Esophagus squamous epithelium (tissue), 5 donors: ENCODE measurements at regions not wholly inside any gene's neighbourhood (a gene's known extent, or its start where the extent isn't known, plus 50 kb on each side); places are given as distances from the start of the nearest gene placed in this dataset.

Experiments used
- DNase-seq: peaks from one replicate; lab custom pipeline; 2025; lab: John Stamatoyannopoulos, UW
- H3K27ac ChIP-seq, 4 donors: fragments of 200-600 bp; sonication (generic); one replicate each; pipeline ENCODE4 v1.5.1; 2016 to 2019; ENCODE audit warnings: mild to moderate bottlenecking in 1 of 4
- H3K27me3 ChIP-seq, 4 donors: fragments of 200-600 bp; sonication (generic); 1 replicate in 3 of 4; 2 replicates in 1 of 4; pipeline versions ENCODE4 v1.5.1 to v1.6.0; 2017 to 2021; ENCODE audit warnings: antibody characterized with exemption in 1 of 4
- H3K36me3 ChIP-seq, 3 donors: fragments of 200-600 bp; sonication (generic); one replicate each; pipeline ENCODE4 v1.5.1; 2016 to 2019
- H3K4me1 ChIP-seq, 3 donors: fragments of 200-600 bp; sonication (generic); one replicate each; pipeline ENCODE4 v1.5.1; 2017 to 2019
- H3K4me3 ChIP-seq, 4 donors: fragments of 200-600 bp; sonication (generic); 1 replicate in 3 of 4; 2 replicates in 1 of 4; pipeline ENCODE4 v1.5.1; 2016 to 2019; ENCODE audit warnings: mild to moderate bottlenecking in 2 of 4, moderate library complexity in 1 of 4
- H3K9me3 ChIP-seq, 3 donors: fragments of 200-600 bp; sonication (generic); one replicate each; pipeline ENCODE4 v1.5.1; 2016 to 2019
- CTCF ChIP-seq, 6 experiments: fragments of 450-650 bp in 4 of 6; fragments of 200-600 bp in 2 of 6; sonication (generic) in 2 of 6; IDR thresholded peaks; one replicate each; pipeline ENCODE4 v1.5.1; 2016 to 2019; ENCODE audit warnings: antibody characterized with exemption in 6 of 6, mild to moderate bottlenecking in 4 of 6, moderate library complexity in 4 of 6
- POLR2A ChIP-seq, 4 donors: fragments of 450-650 bp; IDR thresholded peaks; one replicate each; pipeline ENCODE4 v1.6.1; 2017; ENCODE audit warnings: antibody characterized with exemption in 4 of 4, mild to moderate bottlenecking in 4 of 4, moderate library complexity in 3 of 4
- WGBS, 2 donors: methylation state at CpG; one replicate each; pipeline ENCODE4 v1.1.5; 2018; 5-methylcytosine and 5-hydroxymethylcytosine counted together
- intact Hi-C: fragments of 100-400 bp; cut with DNase I; formaldehyde crosslinking; loops from one replicate; pipeline ENCODE4 v1.15.0; 2022
- donor health status: DM: yes; HTN: yes; CAD: no.

GRCh38 chr2:103638978-103639377, 877.1 kb downstream of the TMEM182 start:
- no peak overlapping the region for H3K27ac ChIP-seq
- no peak for TF ChIP-seq CTCF (IDR thresholded peaks at IDR 0.05)
- TF ChIP-seq POLR2A (IDR thresholded peaks at IDR 0.05): no peak
- DNase-seq: no peak
- H3K4me1 ChIP-seq: no peaks in the 10 kb centered on the region
- no peaks in the 10 kb centered on the region for H3K27me3 ChIP-seq
- no peaks in the 10 kb centered on the region for H3K9me3 ChIP-seq
- no peaks in the 10 kb centered on the region for H3K36me3 ChIP-seq
- WGBS, 2 donors: 10 to 12% methylated on average over 2 of the region's 2 CpGs
- intact Hi-C loops: no loop called here
- H3K4me3 ChIP-seq: no peak overlapping the region

GRCh38 chr2:103656558-103656957, 894.7 kb downstream of the TMEM182 start:
- intact Hi-C loops: no loop called here

DNA sequence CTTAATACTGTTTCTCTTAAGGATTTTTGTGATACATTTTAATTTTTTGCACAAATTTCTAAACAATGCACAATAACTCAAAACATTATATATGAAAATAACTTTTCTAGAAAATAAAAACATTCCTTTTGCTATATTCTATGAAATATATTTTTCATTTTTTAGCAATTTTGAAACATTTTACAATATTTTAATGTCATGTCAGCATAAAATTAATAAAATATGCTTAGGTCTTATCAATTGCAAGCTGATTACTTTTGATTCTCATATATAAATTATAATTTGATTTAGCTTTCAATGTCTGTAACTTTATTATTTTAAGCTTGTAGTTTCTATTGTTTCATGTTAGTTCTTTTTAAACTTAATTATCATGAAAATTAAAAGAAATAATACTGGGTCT, 898.7 kb downstream of the TMEM182 start:
- TF ChIP-seq POLR2A (IDR thresholded peaks at IDR 0.05): no peak
- no peak for TF ChIP-seq CTCF (IDR thresholded peaks at IDR 0.05)
- Histone ChIP-seq H3K9me3 (no peaks in the 10 kb centered on the region), H3K4me3 (no peak overlapping the region), H3K36me3 (no peaks in the 10 kb centered on the region), H3K27me3 (no peaks in the 10 kb centered on the region), H3K4me1 (no peaks in the 10 kb centered on the region), H3K27ac (no peak overlapping the region)
- intact Hi-C loops: no loop called here
- DNase-seq: no peak

More at GRCh38 chr2:103656558-103656957, 894.7 kb downstream of the TMEM182 start:
- H3K9me3 ChIP-seq: no peaks in the 10 kb centered on the region
- TF ChIP-seq CTCF (IDR thresholded peaks at IDR 0.05) (no peak), POLR2A (IDR thresholded peaks at IDR 0.05) (no peak)
- no peaks in the 10 kb centered on the region for H3K36me3 ChIP-seq
- no peaks in the 10 kb centered on the region for H3K27me3 ChIP-seq
- H3K4me3 ChIP-seq: no peak overlapping the region
- no peaks in the 10 kb centered on the region for H3K4me1 ChIP-seq
- WGBS, 2 donors: 63 to 69% methylated on average over 3 of the region's 3 CpGs
- DNase-seq: no peak
- H3K27ac ChIP-seq: no peak overlapping the region

DNA sequence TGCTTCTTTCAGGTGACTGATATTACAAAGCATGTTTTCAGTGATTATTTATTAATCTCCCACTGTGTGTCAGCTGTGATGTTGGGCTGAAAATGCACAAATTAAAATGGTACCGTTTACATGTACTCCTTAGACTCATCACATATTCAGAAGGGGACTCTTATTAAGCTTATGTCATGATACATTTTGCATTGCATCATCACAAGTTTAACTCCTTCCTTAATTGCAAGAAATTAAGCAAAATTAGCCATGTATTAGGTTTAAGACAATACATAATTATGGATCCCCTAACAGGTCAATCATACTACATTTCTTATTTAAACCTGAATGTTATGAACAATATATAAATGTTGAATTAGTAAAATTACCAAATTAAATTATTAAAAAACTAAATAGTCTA, 899.1 kb downstream of the TMEM182 start:
- WGBS, 2 donors: 48 to 83% methylated on average over 1 of the region's 1 CpG
- no peak overlapping the region for H3K4me3 ChIP-seq
- no peaks in the 10 kb centered on the region for H3K9me3 ChIP-seq
- H3K27ac ChIP-seq: no peak overlapping the region
- H3K27me3 ChIP-seq: no peaks in the 10 kb centered on the region
- H3K36me3 ChIP-seq: no peaks in the 10 kb centered on the region
- DNase-seq: no peak
- intact Hi-C loops: no loop called here
- TF ChIP-seq POLR2A (IDR thresholded peaks at IDR 0.05): no peak
- TF ChIP-seq CTCF (IDR thresholded peaks at IDR 0.05): no peak
- H3K4me1 ChIP-seq: no peaks in the 10 kb centered on the region

DNA sequence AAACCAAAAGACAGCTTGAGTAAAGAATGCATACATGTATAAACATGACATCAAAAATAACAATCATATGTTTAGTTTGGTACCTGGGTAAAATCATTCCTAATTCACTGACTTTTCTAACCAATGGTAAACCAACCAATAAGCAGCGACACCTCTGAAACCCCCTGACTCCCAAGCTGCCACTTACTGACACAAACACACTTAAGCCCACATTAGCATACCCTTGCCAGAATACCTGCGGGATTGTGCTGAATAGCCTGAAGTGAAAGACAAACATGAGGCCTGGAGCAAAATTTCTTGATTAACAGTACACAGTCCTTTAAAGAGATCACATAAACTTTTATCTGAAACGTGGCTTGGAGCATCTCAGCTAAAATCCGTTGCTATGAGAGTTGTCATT, 902.9 kb downstream of the TMEM182 start:
- Histone ChIP-seq H3K4me1 (no peaks in the 10 kb centered on the region), H3K4me3 (no peak overlapping the region), H3K27ac (no peak overlapping the region), H3K9me3 (no peaks in the 10 kb centered on the region), H3K36me3 (no peaks in the 10 kb centered on the region), H3K27me3 (no peaks in the 10 kb centered on the region)
- intact Hi-C loops: no loop called here
- WGBS, 2 donors: 30% methylated on average over 4 of the region's 4 CpGs
- DNase-seq: no peak
- no peak for TF ChIP-seq POLR2A (IDR thresholded peaks at IDR 0.05)
- no peak for TF ChIP-seq CTCF (IDR thresholded peaks at IDR 0.05)
